NCI-H526 treated with DMSO at 0.1 percent for 48 hours (cell line): ENCODE measurements at regions not wholly inside any gene's neighbourhood (a gene's known extent, or its start where the extent isn't known, plus 50 kb on each side); places are given as distances from the start of the nearest gene placed in this dataset.

Source experiments
- DNase-seq: peaks from one replicate; lab custom pipeline; 2025; lab: John Stamatoyannopoulos, UW

DNA sequence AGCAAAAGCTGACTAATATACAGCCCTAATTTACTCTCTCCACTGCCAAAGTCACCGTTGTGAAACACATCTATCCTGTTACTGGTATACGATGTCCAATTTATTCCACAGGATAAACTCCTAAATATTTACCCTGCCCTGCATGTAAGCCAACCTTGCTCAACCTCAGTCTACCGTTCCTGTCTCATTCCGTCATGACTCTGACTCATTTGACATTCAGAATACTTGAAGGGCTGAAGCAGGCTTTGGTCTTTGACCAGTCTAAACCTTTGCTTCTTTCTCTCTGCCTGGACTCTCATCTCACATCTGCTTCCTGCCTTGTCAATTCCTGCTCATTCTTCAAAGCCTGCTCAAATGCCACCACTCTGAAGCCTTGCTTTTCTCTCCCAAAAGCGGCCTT, 157.5 kb downstream of the SCP2D1 start:
- no peak for DNase-seq

GRCh38 chr20:18971574-18971973, 158.0 kb downstream of the SCP2D1 start:
- no peak for DNase-seq

DNA sequence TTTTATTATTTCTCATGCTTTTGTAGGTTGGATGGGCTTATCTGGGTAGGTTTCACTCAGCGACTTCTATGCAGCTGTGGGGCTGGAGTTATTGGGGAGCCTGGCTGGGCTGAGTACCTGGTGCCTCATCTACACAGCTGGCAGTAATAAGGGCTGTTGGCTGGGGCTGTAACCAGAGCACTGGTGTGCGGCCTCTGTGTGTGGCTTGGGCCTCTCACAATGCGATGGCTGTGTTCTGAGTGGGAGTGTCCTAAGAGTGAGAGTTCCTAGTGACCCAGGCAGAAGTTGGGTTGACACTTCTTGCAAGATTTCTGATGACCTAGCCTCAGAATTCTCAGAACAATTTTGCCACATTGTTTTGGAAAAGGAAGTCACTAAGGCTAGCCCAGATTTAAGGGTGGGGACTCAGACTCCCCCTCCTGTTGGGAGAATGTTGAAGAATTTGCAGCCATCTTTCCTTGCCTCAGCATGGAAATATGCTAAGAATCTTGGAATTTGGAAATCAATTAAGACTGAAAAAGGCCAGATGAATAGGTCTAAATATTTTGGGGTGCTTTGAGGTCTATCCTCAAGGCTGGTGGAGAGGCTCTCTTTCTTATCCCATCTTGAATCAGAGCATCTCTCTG, 158.8 kb downstream of the SCP2D1 start:
- DNase-seq, result no peak

DNA sequence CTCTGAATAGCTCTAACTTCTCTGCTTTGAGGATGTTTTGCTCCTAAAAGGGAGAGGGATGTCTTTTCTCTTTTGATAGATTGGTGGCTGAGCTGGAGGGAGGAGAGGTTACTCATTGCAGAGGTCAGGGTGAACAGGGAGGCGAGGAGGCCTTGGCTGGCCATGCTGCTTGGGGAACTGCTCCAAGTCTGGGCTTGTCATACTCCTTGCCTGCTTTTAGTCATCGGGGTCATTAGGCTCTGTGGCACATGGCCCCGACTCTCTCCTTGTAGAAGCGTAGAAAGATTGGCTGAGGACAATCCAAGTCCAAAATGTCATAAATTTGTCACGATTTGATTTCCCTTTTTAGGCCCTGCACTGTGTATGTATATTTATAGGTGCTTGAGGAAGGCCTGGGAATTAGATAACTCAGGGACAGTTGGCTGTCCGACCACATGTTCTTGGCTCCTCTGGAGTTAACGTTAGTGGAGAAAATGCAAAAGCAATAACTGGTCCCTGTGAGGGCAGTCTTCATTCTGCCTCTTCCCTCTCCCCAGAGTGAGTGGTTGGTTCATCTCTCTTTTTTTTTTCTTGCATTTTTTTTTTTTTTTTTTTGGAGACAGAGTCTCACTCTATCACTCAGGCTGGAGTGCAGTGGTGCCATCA, 160.1 kb downstream of the SCP2D1 start:
- DNase-seq, result no peak

DNA sequence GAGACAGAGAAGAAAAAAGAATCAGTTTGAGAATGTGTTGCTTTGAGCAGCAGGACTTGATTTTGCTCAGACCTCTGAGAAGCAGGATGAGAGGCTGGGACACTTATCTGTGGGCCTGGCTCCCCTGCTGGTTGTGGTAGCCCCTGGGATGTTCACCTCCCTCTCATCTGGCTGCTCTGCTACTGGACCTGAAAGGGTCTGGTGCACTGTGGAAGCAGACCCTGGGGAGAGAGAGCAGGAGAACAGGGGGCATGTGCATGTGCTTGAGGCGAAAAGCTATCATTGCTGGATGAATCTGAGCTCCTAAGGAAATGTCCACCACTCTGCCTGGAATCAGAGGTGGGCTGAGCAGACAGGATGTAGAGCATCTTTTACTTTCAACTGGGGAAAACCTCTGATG, 161.1 kb downstream of the SCP2D1 start:
- no peak for DNase-seq

DNA sequence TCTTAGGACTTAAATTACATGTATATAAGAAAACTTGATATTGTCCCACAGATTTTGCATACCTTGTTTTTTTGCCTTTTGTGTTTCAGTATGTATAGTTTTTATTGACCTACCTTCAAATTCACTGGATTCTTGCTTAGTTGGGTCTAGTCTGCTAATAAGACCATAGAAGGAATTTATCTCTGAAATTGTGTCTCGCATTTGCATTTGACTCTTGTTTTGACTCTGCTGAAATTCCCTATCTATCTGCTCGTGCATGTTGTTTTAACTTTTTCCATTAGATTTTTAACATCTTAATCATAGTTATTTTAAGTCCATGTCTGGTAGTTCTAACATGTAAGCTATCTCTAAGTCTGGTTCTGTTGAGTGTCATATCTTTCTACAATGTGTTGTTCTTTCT, 163.9 kb downstream of the SCP2D1 start:
- DNase-seq, result no peak

DNA sequence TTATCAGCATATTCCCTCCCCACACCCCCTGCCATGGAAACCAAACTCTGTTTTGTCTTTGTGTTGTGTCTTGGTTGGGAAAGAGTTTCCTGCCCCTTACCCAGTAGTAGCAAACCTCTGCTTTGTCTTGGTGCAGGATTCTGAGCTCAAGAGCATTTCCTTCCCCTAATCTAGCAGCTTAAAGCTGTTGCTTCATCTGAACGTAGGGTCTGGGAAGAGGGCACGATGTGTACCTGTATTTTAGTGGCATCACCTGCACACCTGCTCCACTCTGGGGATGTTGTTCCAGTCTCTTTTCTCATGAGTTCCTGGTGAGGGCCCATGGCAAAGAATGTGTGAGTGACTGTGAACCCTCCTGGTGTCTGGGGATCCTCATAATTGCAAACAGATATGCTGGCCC, 164.7 kb downstream of the SCP2D1 start:
- no peak for DNase-seq

DNA sequence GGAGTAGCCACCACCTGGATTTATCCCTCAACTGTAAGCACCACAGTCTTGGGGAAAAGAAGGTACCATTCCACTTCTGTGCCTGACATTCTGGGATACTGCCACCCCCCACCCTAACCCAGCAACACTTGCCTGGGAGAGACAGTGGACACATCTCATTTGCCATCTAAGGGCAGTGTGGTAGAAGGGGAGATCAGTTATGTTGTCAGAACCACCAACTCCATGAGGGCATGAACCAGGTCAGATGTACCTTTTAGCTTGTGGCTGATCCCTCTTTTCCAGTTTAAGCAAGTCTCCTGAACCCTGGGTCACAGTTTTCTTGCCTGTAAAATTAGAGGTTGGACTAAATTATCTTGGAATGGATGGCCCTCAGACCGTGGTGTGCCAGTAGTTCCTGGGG, 165.5 kb downstream of the SCP2D1 start:
- no peak for DNase-seq

DNA sequence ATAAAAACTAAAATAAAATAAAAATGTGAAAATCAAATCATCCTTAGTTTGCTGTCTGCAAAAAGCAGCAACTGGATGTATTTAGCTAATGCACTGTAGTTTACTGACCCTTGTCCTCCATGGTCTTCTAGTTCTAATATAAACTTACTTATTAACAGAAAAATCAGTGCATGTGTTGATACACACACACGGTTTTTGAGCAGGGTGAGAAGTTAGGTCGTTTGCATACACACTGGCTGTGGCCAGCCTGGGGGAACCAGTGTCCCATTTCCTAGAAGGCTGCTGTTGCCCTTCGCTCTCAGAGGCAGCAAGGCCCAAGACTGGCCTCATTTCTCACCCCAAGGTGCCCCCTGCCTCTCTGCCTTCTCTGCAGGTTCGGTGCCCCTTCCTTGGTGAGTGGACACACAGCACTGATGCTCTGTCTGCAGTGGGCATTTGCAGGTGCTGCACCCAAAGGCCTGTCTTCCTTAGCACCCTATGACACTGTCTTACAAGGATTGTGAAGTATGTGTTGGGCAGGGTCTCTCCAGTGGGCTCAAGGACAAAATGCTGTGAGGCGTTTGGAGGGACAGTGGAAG, 168.5 kb downstream of the SCP2D1 start:
- DNase-seq, result no peak

GRCh38 chr20:18983796-18984195, 170.2 kb downstream of the SCP2D1 start:
- DNase-seq, result no peak

- DNase-seq, result no peak
These were observed 170.9 kb downstream of the SCP2D1 start for GRCh38 chr20:18984238-18985200.

- DNase-seq, result no peak
These were observed 172.0 kb downstream of the SCP2D1 start for GRCh38 chr20:18985551-18985950.

DNA sequence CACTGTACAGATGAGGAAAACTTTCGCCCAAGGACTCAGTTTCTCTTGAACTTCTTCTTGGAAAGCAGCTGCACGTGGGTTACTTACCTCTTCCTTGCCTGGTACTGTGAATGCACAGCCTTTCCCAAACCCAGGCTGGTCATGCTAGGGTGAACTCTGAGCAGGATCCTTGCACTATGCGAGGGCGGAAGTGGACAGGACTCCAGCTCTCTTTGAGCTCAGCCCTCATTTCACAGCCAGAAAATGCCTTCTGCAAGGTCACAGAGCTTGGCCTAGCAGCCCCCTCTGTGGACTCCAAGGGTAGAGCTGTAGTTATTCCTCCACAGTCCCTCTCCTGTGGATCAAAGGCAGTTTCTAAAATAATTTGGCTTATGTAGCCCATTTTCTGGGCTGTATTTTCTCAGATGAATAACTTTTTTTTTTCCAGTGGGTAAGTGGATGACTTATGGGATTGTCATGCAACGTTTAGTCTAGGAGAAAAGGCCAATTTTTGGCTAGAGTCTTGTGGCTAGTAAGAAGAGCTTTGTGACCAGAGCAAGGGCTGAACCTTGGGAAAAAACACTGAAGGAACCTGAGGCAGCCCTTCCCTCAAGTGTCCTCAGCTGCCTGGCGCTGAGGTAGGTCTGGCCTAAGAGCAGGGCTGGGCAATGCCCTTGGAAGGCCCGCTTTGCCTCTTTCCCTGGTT, 172.7 kb downstream of the SCP2D1 start:
- DNase-seq, result no peak

GRCh38 chr20:18986895-18987580, 173.5 kb downstream of the SCP2D1 start:
- DNase-seq, result no peak

- DNase-seq, result no peak
These were observed 174.3 kb downstream of the SCP2D1 start for GRCh38 chr20:18987781-18988360.

- DNase-seq, result no peak
These were observed 175.1 kb downstream of the SCP2D1 start for GRCh38 chr20:18988701-18989100.

- no peak for DNase-seq
These were observed 176.3 kb downstream of the SCP2D1 start for GRCh38 chr20:18989736-18990474.

- no peak for DNase-seq
These were observed 177.4 kb downstream of the SCP2D1 start for GRCh38 chr20:18991012-18991411.

DNA sequence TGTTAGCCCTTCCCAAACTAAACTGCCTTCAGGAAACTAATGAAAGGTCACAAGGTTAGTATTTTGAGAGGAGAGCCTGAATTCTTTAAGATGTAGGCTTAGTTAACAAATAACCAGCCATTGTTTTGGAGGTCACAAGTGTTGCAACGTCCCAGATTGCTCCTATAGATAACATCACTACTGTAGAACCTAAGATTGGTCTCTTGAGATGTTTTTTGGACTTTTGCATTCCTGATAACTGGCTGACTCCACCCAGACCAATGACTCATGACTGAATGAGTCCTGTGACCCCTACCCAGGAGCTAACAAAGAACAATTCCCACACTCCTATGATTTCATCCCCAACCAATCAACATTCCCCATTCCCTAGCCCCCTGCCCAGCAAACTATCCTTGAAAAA, 178.8 kb downstream of the SCP2D1 start:
- no peak for DNase-seq

DNA sequence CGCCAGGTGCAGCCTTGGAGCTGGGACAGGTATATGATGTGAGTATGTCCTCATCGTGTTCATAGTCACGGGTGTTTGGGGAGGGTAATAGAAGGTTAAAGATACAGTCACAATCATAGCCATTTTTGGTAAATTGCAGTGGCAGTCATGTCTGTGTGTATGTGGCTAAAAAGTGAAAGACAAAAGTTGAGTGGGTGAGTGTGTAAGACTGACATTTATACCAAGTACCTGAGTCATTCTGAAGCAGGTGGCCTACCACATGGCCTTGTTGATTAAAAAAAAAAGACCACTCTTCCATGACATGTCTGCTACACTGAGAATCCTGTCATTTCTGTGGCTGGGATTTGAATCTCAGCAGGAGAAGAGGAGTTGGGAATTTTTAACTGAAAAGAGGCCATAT, 181.9 kb downstream of the SCP2D1 start:
- no peak for DNase-seq
